ENCODE measurements at regions not wholly inside any gene's neighbourhood (a gene's known extent, or its start where the extent isn't known, plus 50 kb on each side); places are given as distances from the start of the nearest gene placed in this dataset.

- Histone ChIP-seq H3K4me3 (no peak overlapping the region), H3K36me3 (no peaks in the 10 kb centered on the region), H3K27me3 (no peaks in the 10 kb centered on the region), H3K27ac (no peak overlapping the region), H3K4me1 (no peaks in the 10 kb centered on the region), H3K9me3 (no peaks in the 10 kb centered on the region)
- DNase-seq = no peak
- intact Hi-C loops (cut with DNase I; ENCODE audit: low total_unique reads) = no loop called here
- TF ChIP-seq POLR2A (IDR thresholded peaks at IDR 0.05) = no peak
- TF ChIP-seq, protein P1, sequence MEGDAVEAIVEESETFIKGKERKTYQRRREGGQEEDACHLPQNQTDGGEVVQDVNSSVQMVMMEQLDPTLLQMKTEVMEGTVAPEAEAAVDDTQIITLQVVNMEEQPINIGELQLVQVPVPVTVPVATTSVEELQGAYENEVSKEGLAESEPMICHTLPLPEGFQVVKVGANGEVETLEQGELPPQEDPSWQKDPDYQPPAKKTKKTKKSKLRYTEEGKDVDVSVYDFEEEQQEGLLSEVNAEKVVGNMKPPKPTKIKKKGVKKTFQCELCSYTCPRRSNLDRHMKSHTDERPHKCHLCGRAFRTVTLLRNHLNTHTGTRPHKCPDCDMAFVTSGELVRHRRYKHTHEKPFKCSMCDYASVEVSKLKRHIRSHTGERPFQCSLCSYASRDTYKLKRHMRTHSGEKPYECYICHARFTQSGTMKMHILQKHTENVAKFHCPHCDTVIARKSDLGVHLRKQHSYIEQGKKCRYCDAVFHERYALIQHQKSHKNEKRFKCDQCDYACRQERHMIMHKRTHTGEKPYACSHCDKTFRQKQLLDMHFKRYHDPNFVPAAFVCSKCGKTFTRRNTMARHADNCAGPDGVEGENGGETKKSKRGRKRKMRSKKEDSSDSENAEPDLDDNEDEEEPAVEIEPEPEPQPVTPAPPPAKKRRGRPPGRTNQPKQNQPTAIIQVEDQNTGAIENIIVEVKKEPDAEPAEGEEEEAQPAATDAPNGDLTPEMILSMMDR (IDR thresholded peaks at IDR 0.05) = no peak
Measured at GRCh38 chr2:53429901-53430300, 337.7 kb upstream of the CHAC2 start.

DNA sequence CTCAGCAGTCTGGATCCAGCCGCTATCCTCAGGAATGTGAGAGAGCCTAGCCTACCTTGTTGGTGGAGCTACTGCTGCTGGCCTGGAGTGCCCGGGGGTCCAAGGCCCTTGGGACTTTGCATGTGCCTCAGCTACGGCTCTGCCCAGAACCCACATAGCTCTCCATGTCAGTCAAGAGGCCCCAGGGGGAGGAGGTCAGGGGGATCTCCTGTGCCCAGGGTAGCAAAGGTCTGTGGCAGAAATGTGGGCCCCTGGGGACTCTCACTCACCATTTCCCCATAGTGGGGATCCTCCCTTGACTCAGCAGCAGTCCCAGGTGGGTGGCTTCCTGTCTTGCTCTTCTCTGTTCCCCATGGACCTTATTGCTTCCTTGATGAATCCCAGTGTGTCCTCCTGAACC lies 342.7 kb upstream of the CHAC2 start:
- no peak overlapping the region for H3K27ac ChIP-seq
- no peak for DNase-seq
- no peak overlapping the region for H3K4me3 ChIP-seq
- no peaks in the 10 kb centered on the region for H3K27me3 ChIP-seq
- H3K9me3 ChIP-seq = no peaks in the 10 kb centered on the region
- no peaks in the 10 kb centered on the region for H3K36me3 ChIP-seq
- intact Hi-C loops (cut with DNase I; ENCODE audit: low total_unique reads) = no loop called here
- TF ChIP-seq, protein P1 (IDR thresholded peaks at IDR 0.05) = no peak
- TF ChIP-seq POLR2A (IDR thresholded peaks at IDR 0.05) = no peak
- H3K4me1 ChIP-seq = no peaks in the 10 kb centered on the region

DNA sequence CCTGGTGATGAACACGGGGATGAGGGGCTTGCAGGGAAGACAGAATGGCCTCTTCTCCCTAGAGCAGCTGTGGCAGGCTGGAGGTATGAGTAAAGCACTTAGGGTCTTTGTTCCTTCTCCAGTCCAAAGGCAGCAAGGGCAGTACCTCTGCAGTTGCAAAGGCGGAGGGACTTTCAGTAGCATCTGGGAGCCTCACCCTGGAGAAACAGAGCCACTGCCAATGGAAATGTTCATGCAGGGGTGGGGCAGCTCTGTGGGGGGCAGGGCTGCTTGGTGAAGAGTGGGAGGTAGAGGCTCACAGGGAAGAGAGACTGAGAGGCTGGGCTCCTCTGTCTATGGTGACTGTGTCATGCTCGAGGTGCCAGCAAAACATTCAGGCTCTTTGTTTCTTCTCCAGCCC lies 344.1 kb upstream of the CHAC2 start:
- no peaks in the 10 kb centered on the region for H3K27me3 ChIP-seq
- H3K27ac ChIP-seq = no peak overlapping the region
- TF ChIP-seq, protein P1 (IDR thresholded peaks at IDR 0.05) = no peak
- no peak for TF ChIP-seq POLR2A (IDR thresholded peaks at IDR 0.05)
- H3K4me1 ChIP-seq = no peaks in the 10 kb centered on the region
- DNase-seq = no peak
- intact Hi-C loops (cut with DNase I; ENCODE audit: low total_unique reads) = no loop called here
- no peak overlapping the region for H3K4me3 ChIP-seq
- no peaks in the 10 kb centered on the region for H3K9me3 ChIP-seq
- no peaks in the 10 kb centered on the region for H3K36me3 ChIP-seq

DNA sequence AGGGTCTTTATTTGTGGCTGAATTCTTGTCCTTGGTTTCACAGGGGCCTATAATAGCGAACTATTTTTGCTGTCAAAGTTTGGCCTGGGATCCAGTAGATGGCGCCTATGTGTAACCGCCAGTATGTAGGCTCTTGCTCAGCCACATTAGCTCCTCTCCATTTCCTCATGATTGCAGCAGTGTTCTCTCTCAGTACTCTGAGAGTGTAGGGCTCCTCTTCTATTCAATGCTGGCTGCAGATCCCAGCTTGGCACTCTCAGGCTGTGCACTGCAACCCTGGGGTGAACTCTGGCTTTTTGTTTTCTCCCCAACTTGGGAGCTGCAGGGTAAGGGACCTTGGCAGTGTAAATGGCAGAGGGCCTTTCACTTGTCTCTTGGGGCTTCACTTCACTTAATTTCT lies 344.6 kb upstream of the CHAC2 start:
- Histone ChIP-seq H3K4me3 (no peak overlapping the region), H3K4me1 (no peaks in the 10 kb centered on the region), H3K27me3 (no peaks in the 10 kb centered on the region), H3K27ac (no peak overlapping the region), H3K9me3 (no peaks in the 10 kb centered on the region), H3K36me3 (no peaks in the 10 kb centered on the region)
- intact Hi-C loops (cut with DNase I; ENCODE audit: low total_unique reads) = no loop called here
- DNase-seq = no peak
- no peak for TF ChIP-seq POLR2A (IDR thresholded peaks at IDR 0.05)
- TF ChIP-seq, protein P1 (IDR thresholded peaks at IDR 0.05) = no peak

- Histone ChIP-seq H3K9me3 (no peaks in the 10 kb centered on the region), H3K27ac (no peak overlapping the region), H3K4me1 (no peaks in the 10 kb centered on the region), H3K4me3 (no peak overlapping the region), H3K27me3 (no peaks in the 10 kb centered on the region), H3K36me3 (no peaks in the 10 kb centered on the region)
- no peak for TF ChIP-seq POLR2A (IDR thresholded peaks at IDR 0.05)
- TF ChIP-seq, protein P1 (IDR thresholded peaks at IDR 0.05) = no peak
- intact Hi-C loops (cut with DNase I; ENCODE audit: low total_unique reads) = no loop called here
- no peak for DNase-seq
Measured at GRCh38 chr2:53417385-53417784, 350.2 kb upstream of the CHAC2 start.
